ENCODE measurements at regions not wholly inside any gene's neighbourhood (a gene's known extent, or its start where the extent isn't known, plus 50 kb on each side); places are given as distances from the start of the nearest gene placed in this dataset.

GRCh38 chr7:80403686-80404241, 108.1 kb downstream of the GNAT3 start:
- Histone ChIP-seq H3K4me3 (ENCODE audit: low read depth in 1 of 2, low read length in 2 of 2) (no peak overlapping the region), H3K9ac (ENCODE audit: low read depth in 1 of 2, low read length in 2 of 2) (no peak overlapping the region)

GRCh38 chr7:80401708-80402107, 110.2 kb downstream of the GNAT3 start:
- Histone ChIP-seq H3K4me3 (ENCODE audit: low read depth in 1 of 2, low read length in 2 of 2) (no peak overlapping the region), H3K4me1 (ENCODE audit: control insufficient read depth in 1 of 2, insufficient read depth in 2 of 2, low read length in 2 of 2) (peaks cover 0 to 4% of the 10 kb centered on the region in 2 donors), H3K27ac (ENCODE audit: low read depth, low read length) (no peak overlapping the region)

More at GRCh38 chr7:80403686-80404241, 108.1 kb downstream of the GNAT3 start:
- H3K9me3 ChIP-seq (ENCODE audit: control insufficient read depth in 1 of 2, low read length in 2 of 2): no peaks in the 10 kb centered on the region
- H3K36me3 ChIP-seq (ENCODE audit: control insufficient read depth in 1 of 2, insufficient read depth in 2 of 2, low read length in 2 of 2): no peaks in the 10 kb centered on the region
- H3K4me1 ChIP-seq (ENCODE audit: control insufficient read depth in 1 of 2, insufficient read depth in 2 of 2, low read length in 2 of 2): no peaks in the 10 kb centered on the region
- H3K27ac ChIP-seq (ENCODE audit: low read depth, low read length): no peak overlapping the region
- H3K27me3 ChIP-seq (ENCODE audit: control insufficient read depth in 1 of 2, insufficient read depth in 2 of 2, low read length in 2 of 2): no peaks in the 10 kb centered on the region

DNA sequence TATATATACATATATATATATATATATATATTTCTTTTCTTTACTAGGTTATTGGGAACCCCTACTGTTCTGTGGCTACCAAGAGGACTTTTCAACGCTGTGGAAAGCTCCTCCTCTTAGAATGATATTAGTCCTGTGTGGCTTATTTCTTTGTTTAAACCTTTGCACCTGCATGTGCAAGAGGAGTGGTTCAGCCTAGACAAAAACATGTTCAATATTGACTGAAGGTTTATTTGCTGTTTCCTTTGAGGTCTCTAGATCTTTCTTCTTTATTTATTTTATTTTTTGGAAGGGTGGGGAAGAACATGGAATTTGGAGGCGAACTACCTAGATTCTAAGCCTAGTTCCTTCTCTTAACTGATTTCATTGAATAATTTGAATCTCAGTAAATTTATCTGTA, 118.1 kb downstream of the GNAT3 start:
- Histone ChIP-seq H3K9me3 (ENCODE audit: control insufficient read depth in 1 of 2, low read length in 2 of 2) (peaks cover 0 to 2% of the 10 kb centered on the region in 2 donors), H3K36me3 (ENCODE audit: control insufficient read depth in 1 of 2, insufficient read depth in 2 of 2, low read length in 2 of 2) (no peaks in the 10 kb centered on the region), H3K4me1 (ENCODE audit: control insufficient read depth in 1 of 2, insufficient read depth in 2 of 2, low read length in 2 of 2) (peaks cover 0 to 4% of the 10 kb centered on the region in 2 donors), H3K27me3 (ENCODE audit: control insufficient read depth in 1 of 2, insufficient read depth in 2 of 2, low read length in 2 of 2) (no peaks in the 10 kb centered on the region), H3K4me3 (ENCODE audit: low read depth in 1 of 2, low read length in 2 of 2) (no peak overlapping the region), H3K27ac (ENCODE audit: low read depth, low read length) (no peak overlapping the region), H3K9ac (ENCODE audit: low read depth in 1 of 2, low read length in 2 of 2) (no peak overlapping the region)

More at GRCh38 chr7:80401708-80402107, 110.2 kb downstream of the GNAT3 start:
- Histone ChIP-seq H3K9me3 (ENCODE audit: control insufficient read depth in 1 of 2, low read length in 2 of 2) (no peaks in the 10 kb centered on the region), H3K36me3 (ENCODE audit: control insufficient read depth in 1 of 2, insufficient read depth in 2 of 2, low read length in 2 of 2) (no peaks in the 10 kb centered on the region), H3K9ac (ENCODE audit: low read depth in 1 of 2, low read length in 2 of 2) (no peak overlapping the region), H3K27me3 (ENCODE audit: control insufficient read depth in 1 of 2, insufficient read depth in 2 of 2, low read length in 2 of 2) (no peaks in the 10 kb centered on the region)

DNA sequence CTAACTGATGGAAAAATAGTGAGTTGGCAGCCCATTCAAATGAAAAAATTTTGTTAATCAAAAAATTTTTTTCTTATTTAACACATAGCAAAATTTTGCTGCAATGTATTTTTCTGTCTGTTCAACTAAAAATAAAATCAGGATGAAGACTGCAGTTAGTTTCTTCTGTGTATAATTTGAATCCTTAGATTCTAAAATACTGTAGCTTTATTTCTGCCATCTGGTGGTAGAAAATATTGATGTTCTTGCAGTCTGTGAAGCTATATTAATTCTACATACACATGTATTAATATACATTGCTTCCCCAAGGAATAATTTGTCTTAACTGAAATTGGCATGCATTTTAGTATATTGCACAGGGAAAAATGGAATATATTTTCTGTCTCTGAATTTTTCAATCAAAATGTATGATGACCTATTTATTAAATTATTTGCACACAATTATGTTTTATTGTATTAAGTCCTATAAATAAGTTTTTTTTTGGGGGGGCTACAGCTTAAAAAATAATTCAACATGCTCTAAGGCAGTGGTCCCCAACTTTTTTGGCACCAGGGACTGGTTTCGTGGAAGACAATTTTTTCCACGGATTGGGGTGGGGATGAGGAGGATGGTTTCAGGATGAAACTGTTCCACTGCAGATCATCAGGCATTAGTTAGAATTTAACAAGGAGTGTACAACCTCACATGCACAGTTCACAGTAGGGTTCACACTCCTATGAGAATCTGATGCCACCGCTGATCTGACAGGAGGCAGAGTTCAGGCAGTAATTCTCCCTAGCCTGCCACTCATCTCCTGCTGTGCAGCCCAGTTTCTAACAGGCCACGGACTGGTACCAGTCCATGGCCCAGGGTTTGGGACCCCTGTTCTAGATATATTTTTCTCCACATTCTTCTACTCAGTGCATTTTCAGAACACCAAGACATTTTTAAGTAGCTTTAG, 119.4 kb downstream of the GNAT3 start:
- Histone ChIP-seq H3K36me3 (ENCODE audit: control insufficient read depth in 1 of 2, insufficient read depth in 2 of 2, low read length in 2 of 2) (no peaks in the 10 kb centered on the region), H3K27me3 (ENCODE audit: control insufficient read depth in 1 of 2, insufficient read depth in 2 of 2, low read length in 2 of 2) (no peaks in the 10 kb centered on the region), H3K9ac (ENCODE audit: low read depth in 1 of 2, low read length in 2 of 2) (no peak overlapping the region), H3K9me3 (ENCODE audit: control insufficient read depth in 1 of 2, low read length in 2 of 2) (peaks cover 0 to 2% of the 10 kb centered on the region in 2 donors), H3K27ac (ENCODE audit: low read depth, low read length) (no peak overlapping the region), H3K4me3 (ENCODE audit: low read depth in 1 of 2, low read length in 2 of 2) (no peak overlapping the region), H3K4me1 (ENCODE audit: control insufficient read depth in 1 of 2, insufficient read depth in 2 of 2, low read length in 2 of 2) (peaks cover 0 to 1% of the 10 kb centered on the region in 2 donors)

DNA sequence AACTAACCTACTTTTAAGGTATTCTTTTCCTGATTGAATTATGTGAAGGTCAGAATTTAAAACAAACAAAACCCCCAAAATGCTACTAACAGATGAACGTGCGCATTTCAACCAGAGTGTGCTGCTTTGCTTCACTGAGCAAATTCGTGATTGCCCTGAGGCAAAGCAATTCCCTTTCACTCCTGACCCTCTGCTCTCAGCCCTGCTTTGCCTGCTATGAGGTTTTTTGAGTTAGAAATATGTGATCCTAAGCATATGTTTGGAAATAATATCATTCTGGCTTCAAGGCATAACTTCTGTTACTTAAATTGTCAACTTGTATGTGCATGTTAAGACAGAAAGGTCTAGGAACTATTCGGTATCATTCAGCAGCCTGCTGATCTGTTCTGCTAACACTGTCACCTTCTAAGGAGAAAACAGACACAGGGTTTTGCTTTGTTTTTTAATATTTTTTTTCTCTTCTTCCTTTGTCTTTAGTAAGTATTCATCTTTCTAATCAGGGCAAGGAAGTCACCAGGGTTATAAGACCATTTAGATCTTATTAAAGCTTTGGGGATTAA, 124.2 kb downstream of the GNAT3 start:
- H3K4me1 ChIP-seq (ENCODE audit: control insufficient read depth in 1 of 2, insufficient read depth in 2 of 2, low read length in 2 of 2): peaks cover 0 to 8% of the 10 kb centered on the region in 2 donors
- no peaks in the 10 kb centered on the region for H3K36me3 ChIP-seq (ENCODE audit: control insufficient read depth in 1 of 2, insufficient read depth in 2 of 2, low read length in 2 of 2)
- H3K27ac ChIP-seq (ENCODE audit: low read depth, low read length): no peak overlapping the region
- no peaks in the 10 kb centered on the region for H3K27me3 ChIP-seq (ENCODE audit: control insufficient read depth in 1 of 2, insufficient read depth in 2 of 2, low read length in 2 of 2)
- H3K9me3 ChIP-seq (ENCODE audit: control insufficient read depth in 1 of 2, low read length in 2 of 2): peaks cover 0 to 2% of the 10 kb centered on the region in 2 donors
- no peak overlapping the region for H3K4me3 ChIP-seq (ENCODE audit: low read depth in 1 of 2, low read length in 2 of 2)
- H3K9ac ChIP-seq (ENCODE audit: low read depth in 1 of 2, low read length in 2 of 2): no peak overlapping the region

GRCh38 chr7:80386686-80387085, 125.2 kb downstream of the GNAT3 start:
- H3K27ac ChIP-seq (ENCODE audit: low read depth, low read length): no peak overlapping the region
- H3K36me3 ChIP-seq (ENCODE audit: control insufficient read depth in 1 of 2, insufficient read depth in 2 of 2, low read length in 2 of 2): no peaks in the 10 kb centered on the region

GRCh38 chr7:80385508-80385907, 126.4 kb downstream of the GNAT3 start:
- Histone ChIP-seq H3K27me3 (ENCODE audit: control insufficient read depth in 1 of 2, insufficient read depth in 2 of 2, low read length in 2 of 2) (no peaks in the 10 kb centered on the region), H3K9ac (ENCODE audit: low read depth in 1 of 2, low read length in 2 of 2) (no peak overlapping the region), H3K9me3 (ENCODE audit: control insufficient read depth in 1 of 2, low read length in 2 of 2) (no peaks in the 10 kb centered on the region), H3K4me3 (ENCODE audit: low read depth in 1 of 2, low read length in 2 of 2) (no peak overlapping the region), H3K36me3 (ENCODE audit: control insufficient read depth in 1 of 2, insufficient read depth in 2 of 2, low read length in 2 of 2) (no peaks in the 10 kb centered on the region), H3K27ac (ENCODE audit: low read depth, low read length) (no peak overlapping the region), H3K4me1 (ENCODE audit: control insufficient read depth in 1 of 2, insufficient read depth in 2 of 2, low read length in 2 of 2) (peaks cover 0 to 8% of the 10 kb centered on the region in 2 donors)

More at GRCh38 chr7:80386686-80387085, 125.2 kb downstream of the GNAT3 start:
- H3K4me1 ChIP-seq (ENCODE audit: control insufficient read depth in 1 of 2, insufficient read depth in 2 of 2, low read length in 2 of 2): peaks cover 0 to 8% of the 10 kb centered on the region in 2 donors
- H3K9ac ChIP-seq (ENCODE audit: low read depth in 1 of 2, low read length in 2 of 2): no peak overlapping the region
- no peaks in the 10 kb centered on the region for H3K27me3 ChIP-seq (ENCODE audit: control insufficient read depth in 1 of 2, insufficient read depth in 2 of 2, low read length in 2 of 2)
- no peak overlapping the region for H3K4me3 ChIP-seq (ENCODE audit: low read depth in 1 of 2, low read length in 2 of 2)
- peaks cover 0 to 2% of the 10 kb centered on the region in 2 donors for H3K9me3 ChIP-seq (ENCODE audit: control insufficient read depth in 1 of 2, low read length in 2 of 2)

GRCh38 chr7:80380957-80381356, 130.9 kb downstream of the GNAT3 start:
- H3K4me1 ChIP-seq (ENCODE audit: control insufficient read depth in 1 of 2, insufficient read depth in 2 of 2, low read length in 2 of 2): peaks cover 0 to 8% of the 10 kb centered on the region in 2 donors
- H3K4me3 ChIP-seq (ENCODE audit: low read depth in 1 of 2, low read length in 2 of 2): no peak overlapping the region
- H3K27ac ChIP-seq (ENCODE audit: low read depth, low read length): no peak overlapping the region
- no peaks in the 10 kb centered on the region for H3K9me3 ChIP-seq (ENCODE audit: control insufficient read depth in 1 of 2, low read length in 2 of 2)
- no peaks in the 10 kb centered on the region for H3K36me3 ChIP-seq (ENCODE audit: control insufficient read depth in 1 of 2, insufficient read depth in 2 of 2, low read length in 2 of 2)
- no peaks in the 10 kb centered on the region for H3K27me3 ChIP-seq (ENCODE audit: control insufficient read depth in 1 of 2, insufficient read depth in 2 of 2, low read length in 2 of 2)
- H3K9ac ChIP-seq (ENCODE audit: low read depth in 1 of 2, low read length in 2 of 2): no peak overlapping the region

DNA sequence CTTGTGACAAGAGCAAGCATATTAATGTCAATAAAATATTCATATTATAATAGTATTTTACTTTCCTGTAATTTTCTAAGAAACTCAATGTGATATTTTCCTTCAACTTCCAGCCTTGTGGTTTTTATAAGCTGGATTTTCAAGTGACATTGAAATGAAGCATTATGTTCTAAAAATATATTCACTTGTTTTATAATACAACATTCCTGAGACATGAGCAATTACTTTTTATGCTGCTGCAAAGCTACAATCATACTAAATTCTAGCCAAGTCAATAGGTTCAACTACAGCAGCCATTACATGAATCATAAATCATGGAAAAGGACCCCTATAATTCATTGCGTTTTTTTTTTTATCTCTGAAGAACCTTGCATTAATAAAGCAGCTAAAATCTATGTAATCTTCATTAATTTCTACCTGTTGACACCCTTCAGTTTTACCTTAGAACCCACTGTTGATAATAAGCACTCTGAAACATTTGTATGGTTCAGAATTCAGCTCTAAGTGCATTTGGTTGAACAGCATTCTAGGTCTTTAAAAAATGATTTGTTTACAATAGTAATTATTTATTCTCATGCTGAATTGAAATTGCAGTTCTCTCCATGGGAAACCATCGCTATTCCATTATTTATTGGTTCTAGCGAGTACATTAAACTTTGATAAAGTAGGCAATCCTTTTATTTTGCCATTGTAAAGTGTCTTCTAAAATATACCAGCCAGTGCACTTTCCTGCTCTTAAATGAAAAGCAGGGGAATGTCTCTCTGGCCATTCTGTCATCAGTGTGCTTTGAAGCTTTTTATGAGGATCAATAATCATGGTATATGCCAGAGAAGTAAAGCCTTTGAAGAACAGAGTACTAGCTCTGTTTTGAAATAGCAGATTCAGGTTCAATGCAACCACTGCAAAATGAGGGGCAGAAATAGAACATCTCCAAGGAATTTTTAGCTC, 132.6 kb downstream of the GNAT3 start:
- no peak overlapping the region for H3K4me3 ChIP-seq (ENCODE audit: low read depth in 1 of 2, low read length in 2 of 2)

More for the DNA sequence above, 132.6 kb downstream of the GNAT3 start:
- Histone ChIP-seq H3K9me3 (ENCODE audit: control insufficient read depth in 1 of 2, low read length in 2 of 2) (no peaks in the 10 kb centered on the region), H3K27ac (ENCODE audit: low read depth, low read length) (no peak overlapping the region), H3K9ac (ENCODE audit: low read depth in 1 of 2, low read length in 2 of 2) (no peak overlapping the region), H3K27me3 (ENCODE audit: control insufficient read depth in 1 of 2, insufficient read depth in 2 of 2, low read length in 2 of 2) (no peaks in the 10 kb centered on the region), H3K4me1 (ENCODE audit: control insufficient read depth in 1 of 2, insufficient read depth in 2 of 2, low read length in 2 of 2) (no peaks in the 10 kb centered on the region), H3K36me3 (ENCODE audit: control insufficient read depth in 1 of 2, insufficient read depth in 2 of 2, low read length in 2 of 2) (no peaks in the 10 kb centered on the region)
